Loucy (cell line): ENCODE measurements at regions not wholly inside any gene's neighbourhood (a gene's known extent, or its start where the extent isn't known, plus 50 kb on each side); places are given as distances from the start of the nearest gene placed in this dataset.

ENCODE experiments used
- H2AFZ ChIP-seq: fragments of 200-600 bp; sonication (generic); 2 replicates; pipeline ENCODE4 v1.6.0; 2016; ENCODE audit warnings: antibody characterized with exemption, mild to moderate bottlenecking, low read length, moderate library complexity
- H3F3A ChIP-seq: fragments of 200-600 bp; 2 replicates; pipeline ENCODE4 v1.6.0; 2016; ENCODE audit warnings: antibody characterized with exemption, low read depth, mild to moderate bottlenecking
- H3K27me3 ChIP-seq: fragments of 200-600 bp; sonication (generic); 2 replicates; pipeline ENCODE4 v1.6.1; 2014; ENCODE audit warnings: low read length, mild to moderate bottlenecking; ENCODE audit not compliant: insufficient read depth, poor library complexity, severe bottlenecking
- H3K36me3 ChIP-seq: fragments of 200-600 bp; sonication (generic); 2 replicates; pipeline ENCODE4 v1.6.1; 2016; ENCODE audit warnings: low read length; ENCODE audit not compliant: insufficient read depth
- H3K4me1 ChIP-seq: fragments of 200-600 bp; sonication (generic); 2 replicates; pipeline ENCODE4 v1.5.1; 2014; ENCODE audit warnings: low read length, mild to moderate bottlenecking; ENCODE audit not compliant: insufficient read depth, poor library complexity, severe bottlenecking
- H3K4me2 ChIP-seq: fragments of 200-600 bp; sonication (generic); 2 replicates; pipeline ENCODE4 v1.6.0; 2014; ENCODE audit warnings: antibody characterized with exemption, low read length, low read depth, mild to moderate bottlenecking; ENCODE audit not compliant: poor library complexity, severe bottlenecking
- H3K4me3 ChIP-seq: fragments of 200-600 bp; sonication (generic); 2 replicates; pipeline ENCODE4 v1.5.1; 2014; ENCODE audit warnings: low read length, mild to moderate bottlenecking, mixed read lengths; ENCODE audit not compliant: poor library complexity, severe bottlenecking
- H3K79me2 ChIP-seq: fragments of 200-600 bp; sonication (generic); 2 replicates; pipeline ENCODE4 v1.6.1; 2014; ENCODE audit warnings: low read length; ENCODE audit not compliant: insufficient read depth
- H3K9ac ChIP-seq: fragments of 200-600 bp; sonication (generic); 2 replicates; pipeline ENCODE4 v1.6.0; 2014; ENCODE audit warnings: mild to moderate bottlenecking, low read depth, low read length, moderate library complexity; ENCODE audit not compliant: poor library complexity, severe bottlenecking
- H3K9me2 ChIP-seq: fragments of 200-600 bp; sonication (generic); replicated peaks from 2 replicates; pipeline ENCODE4 v1.6.1; 2016; ENCODE audit warnings: low read depth, low read length, mixed read lengths
- H3K9me3 ChIP-seq: fragments of 200-600 bp; sonication (generic); 2 replicates; pipeline ENCODE4 v1.6.1; 2014; ENCODE audit warnings: mild to moderate bottlenecking, antibody characterized with exemption, low read length, low read depth; ENCODE audit not compliant: insufficient read depth
- H4K20me1 ChIP-seq: fragments of 200-600 bp; sonication (generic); 2 replicates; pipeline ENCODE4 v1.6.0; 2014; ENCODE audit warnings: antibody characterized with exemption, low read length, mild to moderate bottlenecking; ENCODE audit not compliant: insufficient read depth, poor library complexity, severe bottlenecking
- CTCF ChIP-seq: fragments of 200-600 bp; sonication (generic); conservative IDR thresholded peaks from 2 replicates; pipeline ENCODE4 v1.5.1; 2014; ENCODE audit warnings: mild to moderate bottlenecking, antibody characterized with exemption, low read length
- EZH2phosphoT487 ChIP-seq: fragments of 200-600 bp; IDR thresholded peaks from 2 replicates; pipeline ENCODE4 v1.6.1; 2018; ENCODE audit warnings: antibody characterized with exemption, mild to moderate bottlenecking, moderate library complexity, borderline replicate concordance

- Histone ChIP-seq H3K4me1 (no peaks in the 10 kb centered on the region), H3K36me3 (no peaks in the 10 kb centered on the region), H3K9me2 (no peaks in the 10 kb centered on the region), H3K9ac (no peak overlapping the region), H3F3A (no peaks in the 10 kb centered on the region), H3K4me2 (no peak overlapping the region), H3K27me3 (no peaks in the 10 kb centered on the region), H3K79me2 (no peaks in the 10 kb centered on the region), H3K4me3 (no peak overlapping the region), H2AFZ (0 out of 2 replicates have a peak overlapping the region, but pooled peaks have one; percentile 7), H4K20me1 (no peaks in the 10 kb centered on the region), H3K9me3 (no peaks in the 10 kb centered on the region)
- TF ChIP-seq CTCF (no peak), EZH2phosphoT487 (no peak)
These were observed 373.7 kb upstream of the CCNH start for GRCh38 chr5:87786471-87786870.

DNA sequence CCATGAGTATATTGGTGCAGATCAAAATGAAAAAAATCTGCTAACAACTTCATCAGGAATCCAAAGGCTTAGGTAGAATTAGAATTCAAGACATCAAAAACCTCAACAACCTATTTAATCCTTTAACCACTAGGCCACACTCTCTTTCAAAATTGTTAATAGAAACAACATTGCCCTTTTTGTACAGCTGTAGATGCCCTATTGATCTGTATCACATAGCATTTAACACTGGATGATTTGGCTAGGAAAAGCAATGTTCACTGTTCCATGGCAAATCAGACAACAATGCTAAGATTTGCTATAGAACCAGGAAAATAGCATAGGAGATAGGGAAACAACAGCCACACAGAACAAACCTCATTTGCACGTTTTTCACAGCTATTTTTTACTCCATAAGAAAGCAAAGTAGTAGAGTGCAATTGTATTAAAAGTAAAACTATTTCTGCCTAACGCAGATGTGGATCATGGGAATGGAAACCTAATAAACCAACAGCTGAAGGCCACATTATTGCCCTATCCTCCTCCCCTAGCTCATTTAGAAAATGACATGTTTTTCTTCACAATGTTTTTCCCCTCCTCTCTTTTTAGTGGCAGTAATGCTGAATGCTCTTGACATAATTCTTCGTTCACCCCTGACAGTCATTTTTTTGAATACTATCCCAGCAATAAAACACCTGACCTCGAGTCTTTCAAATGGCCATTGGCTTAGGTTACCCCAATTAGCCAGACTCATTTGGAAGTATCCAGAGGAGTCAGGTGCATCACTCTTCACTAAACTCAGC is 373.0 kb upstream of the CCNH start:
- Histone ChIP-seq H3K4me1 (no peaks in the 10 kb centered on the region), H3K79me2 (no peaks in the 10 kb centered on the region), H3K9me3 (no peaks in the 10 kb centered on the region), H3K9me2 (no peaks in the 10 kb centered on the region), H2AFZ (no peak overlapping the region), H3F3A (no peaks in the 10 kb centered on the region), H3K36me3 (no peaks in the 10 kb centered on the region), H3K27me3 (no peaks in the 10 kb centered on the region), H3K9ac (no peak overlapping the region), H3K4me3 (no peak overlapping the region), H3K4me2 (no peak overlapping the region), H4K20me1 (no peaks in the 10 kb centered on the region)
- TF ChIP-seq CTCF = no peak
- TF ChIP-seq EZH2phosphoT487 = no peak

DNA sequence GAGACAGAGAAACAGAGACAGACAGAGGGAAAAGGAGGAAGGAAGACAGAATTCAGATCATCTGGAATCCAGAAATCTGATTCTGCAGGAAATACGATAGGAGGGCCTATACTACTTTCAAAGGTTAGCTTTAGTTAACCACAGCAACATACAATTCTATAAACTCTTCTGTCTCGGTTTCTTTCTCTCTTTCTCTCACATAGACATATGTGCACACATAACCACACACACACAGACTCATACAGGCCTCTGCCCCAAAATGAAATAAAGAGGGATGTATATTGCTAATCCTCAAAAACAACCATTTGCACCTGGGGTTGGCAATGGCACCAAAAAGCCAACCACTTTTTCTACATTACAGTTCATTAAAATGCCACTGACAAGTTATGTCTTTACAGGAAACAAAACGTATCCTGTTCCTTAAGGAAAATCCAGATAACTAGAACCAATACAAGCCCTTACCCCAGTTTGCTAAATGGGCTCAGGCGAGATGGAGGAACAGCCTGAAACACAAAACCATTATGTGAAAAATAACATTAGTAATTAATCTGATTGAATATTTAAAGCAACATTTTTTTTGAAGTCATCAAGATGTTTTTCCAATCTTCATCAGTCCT is 372.3 kb upstream of the CCNH start:
- TF ChIP-seq EZH2phosphoT487 (no peak), CTCF (no peak)
- H3K79me2 ChIP-seq = no peaks in the 10 kb centered on the region
- H3K4me1 ChIP-seq = no peaks in the 10 kb centered on the region
- no peak overlapping the region for H3K9ac ChIP-seq
- no peaks in the 10 kb centered on the region for H3K9me2 ChIP-seq
- no peaks in the 10 kb centered on the region for H3K27me3 ChIP-seq
- H3K36me3 ChIP-seq = no peaks in the 10 kb centered on the region
- no peak overlapping the region for H2AFZ ChIP-seq
- no peak overlapping the region for H3K4me2 ChIP-seq
- no peak overlapping the region for H3K4me3 ChIP-seq
- no peaks in the 10 kb centered on the region for H3K9me3 ChIP-seq
- no peaks in the 10 kb centered on the region for H3F3A ChIP-seq
- H4K20me1 ChIP-seq = no peaks in the 10 kb centered on the region
